GM23338 (cell line): ENCODE measurements at regions not wholly inside any gene's neighbourhood (a gene's known extent, or its start where the extent isn't known, plus 50 kb on each side); places are given as distances from the start of the nearest gene placed in this dataset.

Experiments
- ATAC-seq: fragments of 200-7000 bp; cut with Tn5 transposase; 3 replicates; pipeline ENCODE4 v1.9.1; 2020
- DNase-seq: peaks from one replicate; pipeline ENCODE4 v3.0.0-alpha.2; 2015; ENCODE audit warnings: low spot score
- H2AFZ ChIP-seq: fragments of 200-600 bp; sonication (generic); 2 replicates; pipeline ENCODE4 v1.8.0; 2016; ENCODE audit warnings: antibody characterized with exemption, mild to moderate bottlenecking, moderate library complexity
- H3F3A ChIP-seq: fragments of 200-600 bp; sonication (generic); replicated peaks from 2 replicates; pipeline ENCODE4 v1.8.0; 2017; ENCODE audit warnings: antibody characterized with exemption, mixed run types, low read depth
- H3K27ac ChIP-seq: fragments of 200-600 bp; sonication (generic); 2 replicates; pipeline ENCODE4 v1.6.1; 2016; ENCODE audit warnings: low read depth
- H3K27me3 ChIP-seq: fragments of 200-600 bp; sonication (generic); 2 replicates; pipeline ENCODE4 v1.8.0; 2016; ENCODE audit warnings: mild to moderate bottlenecking, mixed run types, moderate library complexity; ENCODE audit not compliant: insufficient read depth
- H3K36me3 ChIP-seq: fragments of 200-600 bp; sonication (generic); 2 replicates; pipeline ENCODE4 v1.8.0; 2016; ENCODE audit warnings: mild to moderate bottlenecking; ENCODE audit not compliant: insufficient read depth
- H3K4me1 ChIP-seq: fragments of 200-600 bp; sonication (generic); 2 replicates; pipeline ENCODE4 v1.8.0; 2016; ENCODE audit warnings: mild to moderate bottlenecking, moderate library complexity; ENCODE audit not compliant: insufficient read depth
- H3K4me2 ChIP-seq: fragments of 200-600 bp; sonication (generic); 2 replicates; pipeline ENCODE4 v1.7.1; 2017; ENCODE audit warnings: mixed run types
- H3K4me3 ChIP-seq: fragments of 200-600 bp; sonication (generic); 2 replicates; pipeline ENCODE4 v1.6.1; 2016; ENCODE audit warnings: mixed run types
- H3K79me2 ChIP-seq: fragments of 200-600 bp; sonication (generic); replicated peaks from 2 replicates; pipeline ENCODE4 v1.8.0; 2017; ENCODE audit warnings: mild to moderate bottlenecking; ENCODE audit not compliant: insufficient read depth
- H3K9me2 ChIP-seq: fragments of 200-600 bp; sonication (generic); 2 replicates; pipeline ENCODE4 v1.8.0; 2017; ENCODE audit not compliant: insufficient read depth
- H4K20me1 ChIP-seq: fragments of 200-600 bp; sonication (generic); replicated peaks from 2 replicates; pipeline ENCODE4 v1.8.0; 2017; ENCODE audit warnings: mild to moderate bottlenecking; ENCODE audit not compliant: insufficient read depth
- H3K27ac Mint-ChIP-seq: 2 replicates; pipeline ENCODE4 v1.8.0; 2020; ENCODE audit warnings: inconsistent platforms, mild to moderate bottlenecking, moderate library complexity, mixed read lengths
- H3K27me3 Mint-ChIP-seq: 3 replicates; pipeline ENCODE4 v1.8.0; 2022; ENCODE audit warnings: low read depth, mild to moderate bottlenecking, moderate library complexity, mixed read lengths, inconsistent platforms; ENCODE audit not compliant: insufficient read depth, poor library complexity
- H3K36me3 Mint-ChIP-seq: 3 replicates; pipeline ENCODE4 v1.8.0; 2021; ENCODE audit warnings: low read depth, mild to moderate bottlenecking, inconsistent platforms, moderate library complexity, mixed read lengths
- H3K4me1 Mint-ChIP-seq: 3 replicates; pipeline ENCODE4 v1.8.0; 2020; ENCODE audit warnings: mild to moderate bottlenecking, inconsistent platforms, mixed read lengths
- H3K4me3 Mint-ChIP-seq: 3 replicates; pipeline ENCODE4 v1.8.0; 2021; ENCODE audit warnings: moderate library complexity, mild to moderate bottlenecking, inconsistent platforms, mixed read lengths
- H3K9me3 Mint-ChIP-seq: 3 replicates; pipeline ENCODE4 v1.8.0; 2020; ENCODE audit warnings: moderate library complexity, mild to moderate bottlenecking, inconsistent platforms, mixed read lengths
- CREB1 ChIP-seq: fragments of 250-450 bp; sonication (Bioruptor Pico); IDR thresholded peaks from 2 replicates; pipeline ENCODE4 v1.5.0; 2020; ENCODE audit warnings: low read depth, mild to moderate bottlenecking, moderate library complexity
- CTCF ChIP-seq, 2 experiments: fragments of 200-600 bp in 1 of 2; sonication (generic) in 1 of 2; conservative IDR thresholded peaks; 2 replicates each; pipeline versions ENCODE4 v1.5.1 to v1.6.1; 2016 to 2017; ENCODE audit warnings: antibody characterized with exemption in 2 of 2, low read depth in 2 of 2, mild to moderate bottlenecking in 2 of 2, moderate library complexity in 1 of 2
- ETS1 ChIP-seq: IDR thresholded peaks from 2 replicates; pipeline ENCODE4 v1.6.1; 2016; ENCODE audit warnings: antibody characterized with exemption
- EZH2 ChIP-seq: fragments of 200-600 bp; sonication (generic); IDR thresholded peaks from one replicate; pipeline ENCODE4 v1.8.0; 2017; ENCODE audit warnings: antibody characterized with exemption, mild to moderate bottlenecking, low read depth; ENCODE audit not compliant: unreplicated experiment
- EZH2phosphoT487 ChIP-seq: fragments of 200-600 bp; sonication (generic); IDR thresholded peaks from one replicate; pipeline ENCODE4 v1.8.1; 2018; ENCODE audit warnings: antibody characterized with exemption; ENCODE audit not compliant: unreplicated experiment
- JUNB ChIP-seq: IDR thresholded peaks from one replicate; pipeline ENCODE4 v1.6.1; 2016; ENCODE audit warnings: antibody characterized with exemption; ENCODE audit not compliant: unreplicated experiment
- NANOG ChIP-seq: IDR thresholded peaks from 2 replicates; pipeline ENCODE4 v1.6.1; 2016; ENCODE audit warnings: antibody characterized with exemption, borderline replicate concordance
- POLR2AphosphoS5 ChIP-seq: IDR thresholded peaks from 2 replicates; pipeline ENCODE4 v1.6.1; 2016; ENCODE audit warnings: antibody characterized with exemption, low read depth
- REST ChIP-seq: IDR thresholded peaks from one replicate; pipeline ENCODE4 v1.6.1; 2018; ENCODE audit warnings: antibody characterized with exemption; ENCODE audit not compliant: unreplicated experiment
- STAT1 ChIP-seq: IDR thresholded peaks from one replicate; pipeline ENCODE4 v1.6.1; 2016; ENCODE audit warnings: antibody characterized with exemption; ENCODE audit not compliant: unreplicated experiment
- ZNF114 ChIP-seq: fragments of 250-450 bp; sonication (Bioruptor Pico); IDR thresholded peaks from 2 replicates; pipeline ENCODE4 v1.5.0; 2020; ENCODE audit warnings: mild to moderate bottlenecking, moderate library complexity
- ZNF331 ChIP-seq: fragments of 250-450 bp; sonication (Bioruptor Pico); IDR thresholded peaks from 2 replicates; pipeline ENCODE4 v1.5.0; 2020; ENCODE audit warnings: low read depth, mild to moderate bottlenecking, moderate library complexity
- ZNF462 ChIP-seq: fragments of 250-450 bp; sonication (Bioruptor Pico); IDR thresholded peaks from 2 replicates; pipeline ENCODE4 v1.5.0; 2020; ENCODE audit warnings: mild to moderate bottlenecking, moderate library complexity

- Mint-ChIP-seq H3K36me3 (no peaks in the 10 kb centered on the region), H3K27ac (no peak overlapping the region), H3K4me1 (no peaks in the 10 kb centered on the region; the same call in 2 of the 3 replicates), H3K27me3 (no peaks in the 10 kb centered on the region), H3K9me3 (no peaks in the 10 kb centered on the region), H3K4me3 (no peak overlapping the region)
- Histone ChIP-seq H3K36me3 (no peaks in the 10 kb centered on the region), H3F3A (no peaks in the 10 kb centered on the region), H3K4me2 (no peak overlapping the region), H3K4me3 (no peak overlapping the region), H3K79me2 (no peaks in the 10 kb centered on the region), H3K4me1 (no peaks in the 10 kb centered on the region), H3K9me2 (no peaks in the 10 kb centered on the region), H4K20me1 (no peaks in the 10 kb centered on the region), H2AFZ (no peak overlapping the region), H3K27ac (no peak overlapping the region), H3K27me3 (no peaks in the 10 kb centered on the region)
- no peak for ATAC-seq
- no peak for DNase-seq
- no peak for TF ChIP-seq CTCF (conservative IDR thresholded peaks at IDR 0.05; ENCODE audit: low read depth in 2 of 2)
- TF ChIP-seq ETS1: no peak
- TF ChIP-seq POLR2AphosphoS5: no peak
- TF ChIP-seq JUNB: no peak
- TF ChIP-seq ZNF462 (CRISPR knock-in tag): no peak
- no peak for TF ChIP-seq NANOG
- no peak for TF ChIP-seq ZNF331
- TF ChIP-seq EZH2phosphoT487: no peak
- TF ChIP-seq EZH2: no peak
- TF ChIP-seq REST: no peak
- TF ChIP-seq CREB1 (CRISPR knock-in tag): no peak
- no peak for TF ChIP-seq ZNF114
- TF ChIP-seq STAT1: no peak
Measured at GRCh38 chr7:14988941-14989340, 86.4 kb upstream of the DGKB start.
